HG03139 (cell line): ENCODE measurements at regions not wholly inside any gene's neighbourhood (a gene's known extent, or its start where the extent isn't known, plus 50 kb on each side); places are given as distances from the start of the nearest gene placed in this dataset.
"Not testable (repeated sequence)": the region's sequence is repeated elsewhere in the genome, so short reads cannot be mapped to it uniquely, and the experiment has no call there.

Experiments
- ATAC-seq: cut with Tn5 transposase; IDR thresholded peaks from one replicate; pipeline ENCODE4 v1.9.1; 2021; ENCODE audit not compliant: unreplicated experiment

DNA sequence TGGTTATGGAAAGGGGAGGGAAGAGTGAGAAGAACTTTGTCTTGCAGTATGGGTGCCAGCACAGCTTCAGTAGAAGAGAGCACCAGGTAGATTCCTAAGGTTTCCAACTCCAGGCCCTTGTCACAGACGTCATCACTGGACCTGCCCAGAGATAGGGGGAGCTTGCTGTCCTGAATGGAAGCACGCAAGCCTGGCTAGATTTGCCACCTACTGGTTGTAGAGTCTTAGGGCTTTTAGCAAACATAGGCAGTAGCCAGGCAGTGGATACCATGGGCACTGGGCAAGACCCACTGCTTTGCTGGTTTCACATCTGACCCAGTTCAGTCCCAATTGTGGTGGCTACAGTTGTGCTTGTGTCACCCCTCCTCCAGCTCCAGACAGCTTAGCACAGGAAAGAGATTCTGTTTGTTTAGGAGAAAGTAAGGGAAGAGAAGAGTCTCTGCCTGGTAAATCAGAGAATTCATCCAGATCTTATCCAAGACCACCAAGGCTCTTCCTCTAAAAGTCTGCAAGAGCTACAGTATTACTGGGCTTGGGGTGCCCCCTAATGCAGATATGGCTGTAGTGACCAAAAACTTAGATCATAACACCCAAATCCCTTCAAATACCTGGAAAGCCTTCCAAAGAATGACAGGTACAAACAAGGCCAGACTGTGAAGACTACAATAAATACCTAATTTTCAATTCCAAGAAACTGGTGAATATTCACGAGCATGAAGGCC lies 158.9 kb downstream of the HINT1 start:
- no peak for ATAC-seq

- ATAC-seq: no peak
Observed at GRCh38 chr5:131001507-131001906, 163.5 kb downstream of the HINT1 start.

- no peak for ATAC-seq
Observed at GRCh38 chr5:131000289-131000688, 164.8 kb downstream of the HINT1 start.

DNA sequence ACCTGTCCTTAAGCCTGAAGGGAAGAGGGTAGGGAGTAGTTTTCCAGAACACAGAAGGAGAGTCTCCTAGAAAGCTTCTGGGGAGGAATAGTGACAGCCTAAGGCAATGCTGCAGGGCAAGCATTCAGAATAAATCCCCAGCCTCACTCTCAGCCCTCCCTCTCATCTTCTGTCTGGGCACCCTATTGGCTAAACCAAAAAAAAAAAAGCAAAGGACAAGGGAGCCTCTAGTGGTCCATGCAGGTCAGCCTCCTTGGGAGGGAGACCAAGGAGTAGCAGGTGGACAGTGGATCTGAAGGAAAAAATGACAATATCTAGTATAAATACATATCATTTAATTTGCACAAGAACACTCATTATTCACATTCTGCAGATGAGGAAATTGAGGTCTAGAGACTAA lies 168.3 kb downstream of the HINT1 start:
- ATAC-seq: not testable (repeated sequence)

GRCh38 chr5:130995851-130996250 lies 169.2 kb downstream of the HINT1 start:
- ATAC-seq: no peak

GRCh38 chr5:130995254-130995515 lies 169.9 kb downstream of the HINT1 start:
- ATAC-seq: no peak

- no peak for ATAC-seq
Observed at GRCh38 chr5:130994496-130995253, 170.4 kb downstream of the HINT1 start.

DNA sequence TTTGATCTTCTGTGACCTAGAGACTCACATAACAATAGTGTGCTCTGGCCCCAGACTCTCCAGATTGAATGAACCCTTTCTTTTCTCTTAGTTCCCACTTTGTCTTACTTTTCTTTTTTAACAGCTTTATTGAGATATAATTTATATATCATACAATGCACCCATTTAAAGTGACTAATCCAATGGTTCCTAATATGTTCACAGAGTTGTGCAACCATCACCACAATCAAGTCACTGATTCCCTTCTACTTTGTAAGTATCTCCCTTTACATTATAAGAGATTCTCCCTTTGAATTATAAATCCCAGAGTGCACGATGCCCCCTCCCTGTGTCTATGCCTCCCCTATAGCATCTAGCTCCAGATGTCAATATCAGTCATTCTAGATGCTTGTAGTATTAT lies 172.4 kb downstream of the HINT1 start:
- ATAC-seq: no peak

DNA sequence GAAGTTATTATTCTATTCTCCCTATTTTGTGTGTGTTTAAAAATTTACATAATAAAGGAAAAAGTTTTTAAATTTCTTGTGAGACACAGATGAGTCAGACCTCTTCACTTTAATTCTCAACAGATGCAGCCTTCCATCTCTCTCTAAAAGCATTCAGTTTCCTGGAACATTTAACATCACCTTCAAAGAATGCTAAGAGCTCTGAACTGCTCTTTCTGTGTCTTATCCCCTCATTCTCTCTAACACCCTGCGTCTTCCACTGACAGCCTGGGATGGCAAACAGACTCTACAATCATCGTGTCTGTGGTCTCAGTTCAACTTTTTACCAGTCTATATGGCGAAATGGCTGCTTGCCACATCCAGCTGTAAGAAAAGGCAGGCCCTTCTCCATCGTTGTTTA lies 173.0 kb downstream of the HINT1 start:
- no peak for ATAC-seq

- no peak for ATAC-seq
Observed at GRCh38 chr5:130985776-130986175, 179.3 kb downstream of the HINT1 start.

DNA sequence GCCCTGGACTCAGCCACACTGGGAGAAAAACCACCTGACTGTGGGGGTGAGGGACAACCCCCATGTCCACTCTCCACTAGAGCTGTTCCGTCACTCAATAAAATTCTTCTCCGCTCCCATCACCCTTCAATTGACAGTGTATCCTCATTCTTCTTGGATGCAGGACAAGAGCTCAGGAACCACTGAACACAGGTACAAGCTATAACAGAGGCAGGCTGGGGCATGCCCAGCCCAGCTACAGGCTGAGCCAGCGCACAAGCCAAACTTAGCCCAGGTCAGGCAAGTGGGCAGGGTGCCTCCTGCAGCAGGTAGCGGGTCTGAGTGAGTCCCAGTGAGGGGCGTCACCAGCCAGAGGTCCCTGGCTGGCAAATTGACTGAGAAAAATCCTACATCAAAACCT lies 183.4 kb downstream of the HINT1 start:
- no peak for ATAC-seq

GRCh38 chr5:130978475-130978874 lies 186.6 kb downstream of the HINT1 start:
- no peak for ATAC-seq

- no peak for ATAC-seq
Observed at GRCh38 chr5:130976493-130976892, 188.6 kb downstream of the HINT1 start.

GRCh38 chr5:130975847-130976246 lies 189.2 kb downstream of the HINT1 start:
- no peak for ATAC-seq

GRCh38 chr5:130975299-130975698 lies 189.8 kb downstream of the HINT1 start:
- ATAC-seq: no peak

DNA sequence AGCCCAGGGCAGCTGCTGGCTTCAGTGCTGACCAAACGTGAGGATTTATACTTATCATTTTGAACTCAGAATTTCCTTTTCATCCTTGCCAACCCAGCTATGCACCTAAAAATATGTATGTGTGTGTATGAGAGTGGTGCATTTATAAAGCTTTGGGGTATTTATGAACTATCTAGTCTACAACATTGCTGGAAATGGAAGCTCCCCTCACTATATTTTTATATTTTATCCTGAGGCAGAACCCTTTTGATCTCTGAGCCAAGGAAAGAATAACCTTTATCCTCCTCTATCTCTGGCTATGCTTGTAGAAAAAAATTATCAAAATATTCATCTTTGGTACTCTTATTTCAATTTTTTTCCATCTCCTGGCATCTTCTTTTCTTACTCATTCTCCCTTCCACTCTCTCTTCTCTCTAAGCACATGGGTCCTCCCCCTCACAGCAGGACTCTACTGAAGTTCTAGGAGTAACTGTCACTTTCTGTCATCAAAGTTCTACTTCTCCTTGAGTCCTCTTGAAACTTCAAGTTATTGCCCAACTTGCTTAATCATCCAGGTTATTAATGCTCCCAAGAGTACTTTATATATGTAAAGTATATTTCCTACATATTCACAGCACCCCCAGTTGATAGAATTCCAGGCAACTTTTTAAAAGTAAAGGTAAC lies 190.9 kb downstream of the HINT1 start:
- ATAC-seq: no peak

DNA sequence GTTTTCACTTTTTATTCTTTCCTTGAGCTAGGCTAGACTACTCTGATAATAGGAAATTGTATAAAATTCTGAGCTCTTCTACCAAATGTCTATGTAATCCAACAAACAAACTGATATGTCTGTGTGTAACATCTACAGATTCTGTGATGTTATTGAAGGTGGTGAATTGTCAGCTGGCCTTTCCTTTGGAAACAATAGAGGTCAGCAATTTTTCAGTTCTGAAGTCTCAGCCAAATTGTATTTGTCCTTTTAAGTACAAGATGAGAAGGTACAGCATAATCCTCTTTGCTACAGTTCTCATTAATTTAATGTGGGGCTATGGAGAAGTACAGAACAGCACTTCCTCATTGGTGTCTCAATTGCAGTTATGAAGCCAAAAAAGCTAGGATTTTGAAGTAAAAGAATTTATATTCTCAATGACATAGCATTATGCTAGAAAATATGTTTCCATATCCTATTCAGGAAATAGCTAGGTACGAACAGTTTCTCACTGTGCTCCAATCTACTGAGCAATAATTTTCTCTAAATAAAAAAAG lies 198.0 kb downstream of the HINT1 start:
- no peak for ATAC-seq

GRCh38 chr5:130965920-130966319 lies 199.1 kb downstream of the HINT1 start:
- ATAC-seq: no peak

GRCh38 chr5:130965360-130965759 lies 199.7 kb downstream of the HINT1 start:
- ATAC-seq: no peak

- ATAC-seq: no peak
Observed at GRCh38 chr5:130964231-130965202, 200.5 kb downstream of the HINT1 start.

- no peak for ATAC-seq
Observed at GRCh38 chr5:130963798-130964197, 201.3 kb downstream of the HINT1 start.
